ENCODE measurements at regions not wholly inside any gene's neighbourhood (a gene's known extent, or its start where the extent isn't known, plus 50 kb on each side); places are given as distances from the start of the nearest gene placed in this dataset.

DNA sequence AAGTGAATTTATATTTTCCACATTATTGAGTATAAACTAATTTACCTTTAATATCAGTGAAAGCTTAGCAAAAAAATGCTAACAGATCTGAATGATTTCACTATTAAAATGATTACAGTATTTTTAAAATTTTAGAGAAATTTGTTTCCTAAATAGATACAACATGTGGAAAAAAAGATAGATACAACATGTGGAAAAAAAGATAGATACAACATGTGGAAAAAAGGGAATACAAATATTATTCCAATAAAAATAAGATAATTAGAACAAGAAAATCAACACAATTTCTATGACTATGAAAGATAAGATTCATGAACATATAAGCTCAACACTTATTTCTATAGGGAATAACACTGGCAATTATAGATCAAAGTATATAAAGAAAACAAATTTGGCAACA is 865.9 kb upstream of the VRK2 start:
- no peak for DNase-seq
- H3K4me1 ChIP-seq: no peaks in the 10 kb centered on the region
- no peak overlapping the region for H3K4me3 ChIP-seq
- H3K27me3 ChIP-seq: no peaks in the 10 kb centered on the region
- TF ChIP-seq, protein P1, sequence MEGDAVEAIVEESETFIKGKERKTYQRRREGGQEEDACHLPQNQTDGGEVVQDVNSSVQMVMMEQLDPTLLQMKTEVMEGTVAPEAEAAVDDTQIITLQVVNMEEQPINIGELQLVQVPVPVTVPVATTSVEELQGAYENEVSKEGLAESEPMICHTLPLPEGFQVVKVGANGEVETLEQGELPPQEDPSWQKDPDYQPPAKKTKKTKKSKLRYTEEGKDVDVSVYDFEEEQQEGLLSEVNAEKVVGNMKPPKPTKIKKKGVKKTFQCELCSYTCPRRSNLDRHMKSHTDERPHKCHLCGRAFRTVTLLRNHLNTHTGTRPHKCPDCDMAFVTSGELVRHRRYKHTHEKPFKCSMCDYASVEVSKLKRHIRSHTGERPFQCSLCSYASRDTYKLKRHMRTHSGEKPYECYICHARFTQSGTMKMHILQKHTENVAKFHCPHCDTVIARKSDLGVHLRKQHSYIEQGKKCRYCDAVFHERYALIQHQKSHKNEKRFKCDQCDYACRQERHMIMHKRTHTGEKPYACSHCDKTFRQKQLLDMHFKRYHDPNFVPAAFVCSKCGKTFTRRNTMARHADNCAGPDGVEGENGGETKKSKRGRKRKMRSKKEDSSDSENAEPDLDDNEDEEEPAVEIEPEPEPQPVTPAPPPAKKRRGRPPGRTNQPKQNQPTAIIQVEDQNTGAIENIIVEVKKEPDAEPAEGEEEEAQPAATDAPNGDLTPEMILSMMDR (IDR thresholded peaks at IDR 0.05): no peak
- TF ChIP-seq POLR2A (IDR thresholded peaks at IDR 0.05): no peak
- H3K36me3 ChIP-seq: no peaks in the 10 kb centered on the region
- H3K27ac ChIP-seq: no peak overlapping the region
- H3K9me3 ChIP-seq: no peaks in the 10 kb centered on the region

DNA sequence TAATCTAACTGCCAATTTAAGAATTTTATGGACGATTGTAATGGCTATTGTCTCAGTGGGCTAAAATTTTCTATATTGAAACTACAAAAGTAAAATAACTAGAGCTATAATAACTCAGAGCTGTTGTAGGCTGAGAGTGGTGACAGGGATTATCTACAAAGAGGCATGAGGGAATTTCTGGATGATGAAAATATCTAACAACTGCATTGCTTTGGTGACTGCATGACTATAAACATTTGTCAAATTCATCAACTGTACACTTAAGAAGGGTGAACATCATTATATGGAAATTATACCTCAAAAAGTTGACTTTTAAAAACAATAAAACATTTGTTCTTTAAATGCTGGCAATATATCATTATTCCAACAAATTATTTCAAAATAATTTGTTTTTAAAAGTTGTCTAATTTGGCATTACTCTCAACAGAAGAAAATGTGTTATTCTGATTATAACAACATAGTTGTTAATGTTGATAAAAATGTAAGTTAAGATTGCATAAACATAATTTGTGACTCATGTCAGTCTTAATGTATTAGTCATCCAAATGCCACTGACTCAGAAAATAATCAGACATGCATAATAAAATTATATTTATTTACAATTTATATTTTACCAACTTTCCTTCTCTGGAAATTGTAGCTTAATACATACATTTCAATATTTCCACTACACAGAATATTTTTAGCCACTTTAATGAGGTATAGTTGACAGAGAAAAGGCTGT is 865.1 kb upstream of the VRK2 start:
- H3K9me3 ChIP-seq: no peaks in the 10 kb centered on the region
- DNase-seq: no peak
- no peaks in the 10 kb centered on the region for H3K36me3 ChIP-seq
- H3K4me1 ChIP-seq: no peaks in the 10 kb centered on the region
- H3K4me3 ChIP-seq: no peak overlapping the region
- H3K27me3 ChIP-seq: no peaks in the 10 kb centered on the region
- TF ChIP-seq, protein P1 (IDR thresholded peaks at IDR 0.05): no peak
- TF ChIP-seq POLR2A (IDR thresholded peaks at IDR 0.05): no peak
- H3K27ac ChIP-seq: no peak overlapping the region

DNA sequence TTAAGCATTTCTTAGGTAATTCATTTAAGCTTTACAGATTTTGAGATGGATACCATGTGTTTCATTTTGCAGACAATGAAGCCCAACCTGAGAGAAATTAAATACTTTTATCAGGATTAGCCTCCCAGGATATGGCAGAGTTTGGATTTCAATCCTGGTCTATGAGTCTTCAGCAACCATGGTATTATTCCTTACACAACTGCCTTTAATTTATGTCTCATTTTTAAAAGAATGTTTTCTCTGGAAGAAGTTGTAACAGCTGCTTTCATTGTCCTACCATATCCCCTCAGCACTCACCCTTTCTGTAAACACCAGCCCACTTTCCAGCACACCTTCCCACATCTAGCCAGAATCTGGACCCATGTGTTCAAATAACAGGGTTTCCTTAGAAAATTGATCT is 863.7 kb upstream of the VRK2 start:
- TF ChIP-seq, protein P1 (IDR thresholded peaks at IDR 0.05): no peak
- TF ChIP-seq POLR2A (IDR thresholded peaks at IDR 0.05): no peak
- Histone ChIP-seq H3K27ac (no peak overlapping the region), H3K9me3 (no peaks in the 10 kb centered on the region)

DNA sequence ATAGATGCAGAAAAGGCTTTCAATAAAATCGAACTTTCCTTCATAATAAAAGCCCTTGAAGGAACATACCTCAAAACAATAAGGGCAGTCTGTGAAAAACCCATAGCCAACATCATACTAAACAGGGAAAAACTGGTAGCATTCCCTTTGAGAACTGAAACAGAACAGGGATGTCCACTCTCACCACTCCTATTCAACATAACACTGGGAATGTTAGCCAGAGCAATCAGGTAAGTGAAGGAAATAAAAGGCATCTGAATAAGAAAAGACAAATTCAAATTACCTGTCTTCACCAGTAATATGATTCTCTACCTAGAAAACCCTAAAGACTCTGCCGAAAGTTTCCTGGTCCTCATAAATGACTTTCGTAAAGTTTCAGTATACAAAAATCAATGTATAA is 861.0 kb upstream of the VRK2 start:
- Histone ChIP-seq H3K4me1 (no peaks in the 10 kb centered on the region), H3K27ac (no peak overlapping the region), H3K9me3 (no peaks in the 10 kb centered on the region), H3K27me3 (no peaks in the 10 kb centered on the region), H3K36me3 (no peaks in the 10 kb centered on the region), H3K4me3 (no peak overlapping the region)
- no peak for TF ChIP-seq POLR2A (IDR thresholded peaks at IDR 0.05)
- TF ChIP-seq, protein P1 (IDR thresholded peaks at IDR 0.05): no peak
- DNase-seq: no peak

More for the DNA sequence above, 863.7 kb upstream of the VRK2 start:
- Histone ChIP-seq H3K36me3 (no peaks in the 10 kb centered on the region), H3K27me3 (no peaks in the 10 kb centered on the region), H3K4me1 (no peaks in the 10 kb centered on the region), H3K4me3 (no peak overlapping the region)
- DNase-seq: no peak

DNA sequence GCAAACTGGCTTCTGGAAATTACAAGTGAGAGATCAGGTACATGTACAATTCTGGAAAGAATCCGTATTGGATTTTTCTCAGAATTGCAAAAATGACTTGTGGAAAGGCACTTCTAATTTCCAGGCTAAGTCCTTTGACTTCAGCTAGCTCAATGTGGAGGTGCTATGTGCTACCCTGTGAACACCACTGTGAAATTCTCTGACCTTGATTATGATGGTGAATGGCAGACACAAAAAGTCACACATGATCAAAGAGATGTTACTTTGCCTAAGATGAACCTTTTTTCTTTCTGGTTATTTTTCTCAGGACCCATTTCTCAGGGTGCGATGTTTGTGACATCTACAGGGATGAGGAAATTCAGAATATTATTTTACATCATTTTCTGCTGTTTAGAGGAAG is 856.6 kb upstream of the VRK2 start:
- no peak overlapping the region for H3K4me3 ChIP-seq
- H3K4me1 ChIP-seq: no peaks in the 10 kb centered on the region
- no peak overlapping the region for H3K27ac ChIP-seq
- no peaks in the 10 kb centered on the region for H3K27me3 ChIP-seq
- no peaks in the 10 kb centered on the region for H3K9me3 ChIP-seq
- H3K36me3 ChIP-seq: no peaks in the 10 kb centered on the region
- no peak for DNase-seq
- TF ChIP-seq, protein P1 (IDR thresholded peaks at IDR 0.05): no peak
- TF ChIP-seq POLR2A (IDR thresholded peaks at IDR 0.05): no peak

DNA sequence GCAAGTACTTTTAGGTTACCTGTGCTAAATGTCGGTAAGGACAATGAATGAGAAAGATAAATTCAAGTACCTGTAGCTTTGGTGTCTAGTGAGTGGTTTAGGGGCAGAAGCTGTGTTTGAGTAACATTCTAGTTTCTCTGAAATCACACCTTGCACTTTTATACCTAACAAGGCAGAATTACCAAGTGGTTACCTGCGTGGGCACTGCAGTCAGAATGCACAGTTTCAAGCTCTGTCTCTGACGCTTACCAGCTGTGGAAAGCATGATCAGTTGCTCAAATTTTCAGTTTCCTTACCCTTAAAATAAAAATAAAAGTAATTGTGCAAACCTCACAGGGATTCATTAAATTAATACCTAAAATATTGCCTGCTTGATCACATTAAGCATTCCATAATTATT is 846.9 kb upstream of the VRK2 start:
- H3K4me3 ChIP-seq: no peak overlapping the region
- no peaks in the 10 kb centered on the region for H3K4me1 ChIP-seq
- no peak for TF ChIP-seq POLR2A (IDR thresholded peaks at IDR 0.05)
- TF ChIP-seq, protein P1 (IDR thresholded peaks at IDR 0.05): no peak

More for the DNA sequence above, 846.9 kb upstream of the VRK2 start:
- Histone ChIP-seq H3K9me3 (no peaks in the 10 kb centered on the region), H3K27me3 (no peaks in the 10 kb centered on the region), H3K27ac (no peak overlapping the region), H3K36me3 (no peaks in the 10 kb centered on the region)
- no peak for DNase-seq
